ENCODE measurements at regions not wholly inside any gene's neighbourhood (a gene's known extent, or its start where the extent isn't known, plus 50 kb on each side); places are given as distances from the start of the nearest gene placed in this dataset.

DNA sequence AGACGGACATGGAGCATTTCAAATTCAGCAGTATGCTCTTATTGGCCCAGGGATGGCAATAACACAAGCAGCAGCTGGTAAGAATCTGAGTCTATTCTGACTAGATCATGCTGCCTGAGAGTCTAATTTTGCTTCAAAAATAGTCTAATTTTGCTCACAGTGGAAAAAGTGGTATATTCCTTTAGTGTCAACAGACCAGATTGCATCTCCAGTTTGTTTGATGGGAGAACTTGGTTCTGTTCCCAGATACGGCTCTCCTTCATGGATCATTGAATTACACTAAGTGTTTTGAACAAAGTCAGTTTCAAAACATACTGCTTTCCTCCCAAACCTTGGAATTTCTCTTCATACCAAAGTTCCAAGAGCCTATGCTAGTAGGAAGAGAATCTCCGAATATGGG is 586.1 kb downstream of the RNF144B start:
- no peak for DNase-seq

DNA sequence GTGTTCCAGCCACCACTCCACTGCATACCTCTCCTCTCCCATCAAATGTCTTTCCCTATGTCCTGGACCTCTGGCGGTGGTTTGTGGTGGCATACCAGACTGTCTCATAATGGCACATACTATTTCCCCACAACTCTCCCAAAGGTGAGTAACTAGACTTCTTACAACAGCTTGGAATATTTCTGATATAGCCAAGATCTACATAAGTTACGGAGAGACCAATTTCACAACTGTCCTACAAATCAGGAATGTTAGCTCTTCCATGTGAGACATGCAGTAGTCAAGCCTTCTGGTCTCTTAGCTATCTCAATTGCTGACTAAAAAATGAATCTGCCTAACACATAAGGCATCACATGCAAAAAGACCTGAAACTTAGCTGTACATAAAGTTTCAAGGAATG is 588.9 kb downstream of the RNF144B start:
- no peak for DNase-seq

DNA sequence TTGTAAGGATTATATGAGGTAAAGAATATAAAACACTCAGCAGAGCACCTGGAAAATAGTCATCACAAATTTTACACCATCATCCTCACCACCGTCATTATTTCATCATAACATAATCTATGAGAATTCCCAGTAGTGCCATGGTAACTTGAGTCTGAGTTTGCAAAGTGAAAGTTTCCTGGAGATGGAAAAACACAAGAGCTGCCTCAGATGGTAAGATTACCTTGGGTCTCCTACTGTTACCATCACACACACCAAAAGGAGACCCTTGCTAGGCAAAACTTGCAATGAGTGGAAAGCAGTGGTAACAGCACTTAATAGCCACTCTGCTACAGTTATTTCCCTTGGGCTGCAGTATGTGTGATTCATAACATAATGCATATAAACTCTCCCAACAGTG is 589.8 kb downstream of the RNF144B start:
- no peak for DNase-seq

DNA sequence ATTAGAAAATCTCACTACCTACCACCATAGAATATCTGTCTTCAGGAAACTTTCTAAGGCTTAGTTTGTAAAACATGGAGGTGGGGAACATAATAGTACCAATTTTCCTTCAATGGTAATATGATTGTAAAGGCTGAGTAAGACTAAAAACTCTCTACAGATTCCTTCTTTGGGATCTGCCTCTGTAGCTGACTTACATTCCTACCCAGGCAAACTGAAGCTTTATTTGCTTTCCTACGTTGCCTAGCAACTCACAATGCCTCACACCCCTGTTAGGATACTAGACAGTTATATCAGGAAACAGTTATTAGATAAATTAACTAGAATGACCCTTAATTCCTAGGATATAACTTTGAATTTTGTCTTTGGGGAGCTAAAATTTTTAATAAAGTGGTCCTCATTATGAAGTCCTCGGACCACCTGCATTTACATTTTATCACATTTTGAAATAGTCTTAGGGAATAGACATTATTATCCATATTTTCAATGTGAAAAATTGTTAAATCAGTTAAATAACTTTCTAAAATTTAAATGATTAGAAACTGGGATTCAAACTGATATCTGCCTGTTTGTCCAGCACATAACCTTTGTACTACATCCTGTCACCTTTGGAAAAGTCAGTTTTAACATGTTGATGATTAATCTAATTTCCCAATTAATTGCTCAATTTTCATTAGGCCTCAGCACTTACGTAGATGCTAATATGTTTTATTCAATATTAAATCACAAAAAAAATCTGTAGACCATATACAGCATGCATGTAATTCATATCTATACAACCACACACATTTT is 591.4 kb downstream of the RNF144B start:
- DNase-seq = peak; percentile 14

DNA sequence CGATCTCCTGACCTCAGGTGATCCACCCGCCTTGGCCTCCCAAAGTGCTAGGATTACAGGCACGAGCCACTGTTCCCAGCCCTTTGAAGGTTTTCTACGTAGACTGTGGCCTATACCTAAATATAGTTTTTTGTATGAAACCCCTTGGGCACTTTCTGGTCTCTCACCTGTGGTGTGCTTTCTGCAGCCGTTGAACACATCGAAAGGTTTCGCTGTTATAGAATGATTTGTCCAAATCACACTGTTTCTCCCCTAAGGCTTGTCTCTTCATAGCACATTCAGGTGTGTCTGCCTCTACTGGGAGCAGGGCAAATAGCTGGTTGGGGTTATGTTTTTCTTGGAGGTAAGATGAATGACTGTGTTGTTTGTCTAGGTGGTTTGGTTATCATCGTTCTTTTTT is 597.9 kb downstream of the RNF144B start:
- DNase-seq = no peak

DNA sequence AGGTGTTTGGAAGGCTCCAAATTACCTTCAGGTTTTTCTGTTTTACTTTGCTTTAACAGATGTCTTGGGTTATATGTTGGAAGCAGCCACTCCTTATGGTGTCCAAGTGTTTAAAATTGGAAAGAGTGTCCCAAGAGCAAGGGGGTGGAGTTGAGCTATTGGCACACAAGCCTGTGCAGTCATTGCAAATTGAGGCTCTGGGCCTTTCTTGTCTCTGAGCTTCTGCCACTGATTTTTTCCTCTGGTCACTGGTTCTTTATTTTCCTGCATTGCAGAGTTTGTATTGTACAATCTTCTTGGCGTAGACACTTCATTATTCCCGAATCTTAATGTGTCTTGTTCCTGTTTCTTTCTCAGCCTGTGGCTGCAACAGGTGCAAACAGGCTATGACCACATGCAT is 598.8 kb downstream of the RNF144B start:
- no peak for DNase-seq

DNA sequence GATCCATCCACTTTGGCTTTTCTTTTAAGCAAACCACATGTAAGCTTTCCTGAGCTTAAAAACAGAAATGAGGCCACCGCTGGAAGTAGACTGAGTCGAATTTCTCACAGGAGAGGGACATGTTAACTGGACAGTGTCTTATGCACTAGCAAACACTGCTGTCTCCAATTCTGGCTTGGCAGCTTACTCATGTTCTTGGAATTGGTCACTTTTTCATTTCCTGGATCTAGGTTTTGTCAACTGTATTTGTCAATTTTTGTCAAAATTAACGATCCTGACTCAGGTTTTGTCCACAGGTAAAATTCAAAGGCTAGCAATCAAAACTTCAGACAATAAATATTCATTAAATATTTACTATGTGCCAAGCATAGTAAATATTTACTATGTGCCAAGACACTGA is 601.5 kb downstream of the RNF144B start:
- no peak for DNase-seq

DNA sequence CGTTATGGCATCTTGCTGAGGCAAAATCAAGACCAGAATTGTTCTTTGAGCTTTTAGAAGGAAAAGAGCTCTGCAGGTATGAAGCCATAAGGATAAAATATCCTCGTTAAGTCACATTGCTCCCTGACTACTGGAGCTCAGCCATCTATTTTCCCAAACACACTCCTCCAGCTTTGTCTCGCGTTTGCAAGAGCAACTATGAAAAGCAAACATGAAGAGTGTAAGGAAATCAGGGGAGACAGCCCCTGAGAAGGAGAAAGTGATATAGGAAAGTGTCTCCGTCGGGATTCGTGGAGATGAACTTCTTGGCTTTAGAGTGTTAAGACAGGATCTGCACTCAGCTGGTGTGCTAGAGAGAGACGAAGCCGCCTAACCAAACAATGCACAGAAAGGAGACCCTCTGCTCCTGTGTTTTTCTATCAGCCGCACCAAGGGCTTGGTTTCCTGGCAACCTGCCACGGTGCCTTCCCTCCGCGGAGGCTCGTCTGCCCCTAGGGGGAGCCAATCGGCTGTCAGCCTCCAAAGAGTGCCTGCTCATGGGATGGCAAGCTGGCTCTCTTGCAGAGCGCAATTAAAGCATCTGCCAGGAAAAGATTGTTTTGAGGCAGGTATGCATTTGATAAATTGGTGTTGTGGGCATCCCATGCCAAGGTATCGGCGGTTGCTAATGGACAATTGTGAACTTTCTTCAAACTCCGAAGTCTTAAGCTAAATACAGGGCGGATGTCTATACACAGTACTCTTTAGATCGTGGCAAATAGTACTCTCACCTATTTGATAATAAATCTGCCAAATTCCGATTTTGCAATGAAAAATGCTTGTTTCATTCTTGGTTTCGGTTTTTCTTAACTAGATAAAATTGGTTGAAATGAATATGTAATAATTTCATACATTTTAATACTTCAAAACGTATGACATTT is 603.2 kb downstream of the RNF144B start:
- DNase-seq = peak; percentile 59

DNA sequence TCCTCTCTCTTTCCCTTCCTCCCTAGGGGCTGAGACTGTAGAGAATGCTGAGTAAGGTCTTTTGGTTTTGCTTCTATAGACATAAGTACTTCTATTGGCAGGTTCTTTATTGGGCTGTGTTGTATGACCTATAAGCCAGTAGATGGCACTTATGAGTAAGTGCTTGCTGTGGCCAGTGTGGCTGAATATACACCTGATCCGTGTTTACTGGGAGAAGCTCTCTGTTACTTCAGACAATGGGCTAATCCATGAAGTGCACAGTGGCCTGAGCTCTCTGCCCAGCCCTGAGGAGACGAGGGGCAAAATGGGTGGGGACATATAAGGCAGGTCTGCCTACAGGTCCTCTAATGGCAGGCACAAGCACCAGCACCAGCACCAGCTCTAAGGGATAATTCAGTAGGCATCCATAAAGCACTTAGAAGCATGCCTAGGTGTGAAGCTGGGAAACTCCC is 610.3 kb downstream of the RNF144B start:
- peak; percentile 35 for DNase-seq

DNA sequence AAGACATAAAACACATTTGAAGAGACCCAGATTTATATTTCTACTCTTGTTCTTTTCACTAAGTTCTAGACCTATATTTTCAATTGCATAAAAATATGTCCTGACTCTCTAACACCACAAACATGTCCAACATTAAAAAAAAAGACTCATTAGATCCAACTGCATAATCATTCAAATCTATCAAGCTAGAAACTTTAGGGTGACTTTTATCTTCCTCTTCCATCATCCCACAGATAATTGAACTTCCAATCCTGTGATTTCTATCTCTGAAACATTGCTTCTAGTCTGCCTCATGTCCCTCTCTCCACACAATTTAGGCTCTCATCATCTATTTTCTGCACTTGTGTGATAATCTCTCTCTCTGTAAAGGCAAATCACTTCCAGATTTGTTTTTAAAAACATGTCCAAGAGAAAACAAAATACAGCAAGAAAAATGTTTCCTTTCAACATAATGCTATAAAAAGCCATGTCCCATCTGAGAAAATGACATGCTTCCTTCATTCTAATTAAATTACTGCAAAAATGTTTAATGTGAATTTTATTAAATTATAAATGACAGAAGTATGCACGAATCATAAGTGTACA is 615.9 kb downstream of the RNF144B start:
- no peak for DNase-seq

DNA sequence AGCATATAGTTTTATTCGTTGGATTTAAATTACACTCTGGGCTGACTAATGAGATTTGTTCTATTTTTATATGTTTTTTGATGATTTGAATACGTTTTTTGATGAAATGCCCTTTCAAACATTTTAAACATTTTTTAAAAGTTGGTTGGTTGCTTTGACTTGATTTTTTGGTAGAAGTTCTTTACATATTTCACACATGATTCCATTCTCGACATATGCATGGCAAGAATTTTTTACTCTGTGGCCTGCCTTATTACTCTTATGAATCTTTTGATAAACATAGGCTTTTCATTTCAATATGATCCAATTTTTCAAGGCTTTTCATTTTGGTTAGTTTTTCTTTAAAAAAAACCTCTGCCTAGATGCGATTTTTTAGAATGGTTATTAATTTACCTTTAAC is 617.0 kb downstream of the RNF144B start:
- no peak for DNase-seq

DNA sequence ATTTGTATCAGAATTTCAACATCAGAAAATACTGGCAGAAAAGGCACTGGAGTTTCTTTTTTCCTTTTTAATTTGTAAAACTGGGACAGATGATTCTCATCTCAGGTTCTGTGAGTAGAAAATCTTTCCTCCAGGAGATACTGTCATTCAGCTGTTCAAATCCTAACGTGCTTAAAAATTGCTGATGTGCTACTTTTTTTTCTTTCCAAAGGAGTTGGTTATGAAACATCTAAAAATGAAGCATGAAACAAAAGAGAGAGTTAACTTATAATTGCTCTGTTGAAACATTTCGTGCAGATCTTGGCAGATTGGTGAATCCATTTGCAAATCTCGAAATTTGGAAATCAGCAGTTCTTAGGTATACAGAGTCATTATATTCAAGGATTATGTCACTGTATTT is 622.6 kb downstream of the RNF144B start:
- DNase-seq = no peak

DNA sequence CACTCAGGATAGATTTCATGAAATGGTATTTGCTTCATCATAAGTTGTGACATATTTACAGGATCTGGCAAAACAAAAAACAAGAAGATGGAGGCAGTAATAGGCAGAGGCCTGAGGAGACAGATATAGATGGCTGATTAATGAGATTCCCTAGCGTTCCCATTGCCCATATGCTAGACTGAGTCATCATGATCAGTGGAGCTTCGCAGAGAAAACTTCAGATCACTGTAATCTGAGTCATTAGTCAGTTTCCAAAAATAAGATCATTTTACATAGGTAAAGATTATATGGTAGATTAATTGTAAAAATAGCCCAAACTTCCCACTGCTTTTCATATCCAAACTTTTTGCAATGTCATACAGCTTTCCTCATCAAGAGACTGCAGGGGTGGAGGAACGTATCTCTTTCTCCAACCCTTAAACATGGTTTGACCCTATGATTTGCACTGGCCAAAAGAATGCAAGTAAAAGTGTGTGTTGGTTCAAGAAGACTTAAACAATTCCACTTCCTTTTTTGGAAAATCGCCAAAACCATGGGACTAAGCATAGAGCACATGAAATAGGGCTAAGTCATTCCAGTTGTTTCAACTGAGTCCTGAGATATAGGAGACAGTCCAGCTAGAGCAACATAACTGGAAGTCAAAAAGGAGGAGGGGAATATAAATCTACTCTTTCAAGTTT is 626.0 kb downstream of the RNF144B start:
- DNase-seq = peak; percentile 62

DNA sequence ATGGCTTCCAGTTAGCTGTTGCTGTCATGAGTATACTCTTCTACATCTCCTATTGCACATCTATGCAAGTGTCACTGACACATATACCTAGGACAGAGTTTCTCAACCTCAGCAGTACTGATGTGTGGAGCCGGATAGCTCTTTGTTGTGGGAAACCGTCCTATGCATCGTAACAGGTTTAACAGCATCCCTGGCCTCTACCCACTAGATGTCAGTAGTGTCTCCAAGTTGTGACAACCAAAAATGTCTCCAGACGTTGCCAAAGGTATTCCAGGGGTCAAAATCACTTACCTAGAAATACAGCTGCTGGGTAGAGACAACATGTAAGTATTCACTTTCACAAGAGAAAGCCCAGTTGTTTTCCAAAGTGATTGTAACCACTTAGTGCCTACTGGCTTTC is 637.6 kb downstream of the RNF144B start:
- DNase-seq = peak; percentile 53

DNA sequence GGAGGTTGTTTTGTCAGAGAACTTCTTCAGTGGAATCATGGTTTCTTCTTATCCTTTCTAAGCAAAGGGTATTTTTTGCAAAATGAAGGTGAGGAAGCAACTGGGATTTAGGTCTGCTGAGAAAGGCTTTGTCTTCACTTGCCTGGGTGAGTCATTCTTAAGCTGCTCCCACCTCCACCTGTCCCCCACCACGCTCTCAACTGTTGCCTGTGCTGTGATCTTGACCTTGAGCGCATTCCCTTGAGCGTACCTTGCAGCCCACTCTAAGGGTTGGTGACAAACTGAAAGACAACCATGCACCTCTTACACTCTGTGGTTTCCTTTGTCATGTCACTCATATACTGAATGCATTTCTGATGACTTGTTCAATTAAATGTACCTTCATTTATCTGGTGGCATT is 641.1 kb downstream of the RNF144B start:
- no peak for DNase-seq

DNA sequence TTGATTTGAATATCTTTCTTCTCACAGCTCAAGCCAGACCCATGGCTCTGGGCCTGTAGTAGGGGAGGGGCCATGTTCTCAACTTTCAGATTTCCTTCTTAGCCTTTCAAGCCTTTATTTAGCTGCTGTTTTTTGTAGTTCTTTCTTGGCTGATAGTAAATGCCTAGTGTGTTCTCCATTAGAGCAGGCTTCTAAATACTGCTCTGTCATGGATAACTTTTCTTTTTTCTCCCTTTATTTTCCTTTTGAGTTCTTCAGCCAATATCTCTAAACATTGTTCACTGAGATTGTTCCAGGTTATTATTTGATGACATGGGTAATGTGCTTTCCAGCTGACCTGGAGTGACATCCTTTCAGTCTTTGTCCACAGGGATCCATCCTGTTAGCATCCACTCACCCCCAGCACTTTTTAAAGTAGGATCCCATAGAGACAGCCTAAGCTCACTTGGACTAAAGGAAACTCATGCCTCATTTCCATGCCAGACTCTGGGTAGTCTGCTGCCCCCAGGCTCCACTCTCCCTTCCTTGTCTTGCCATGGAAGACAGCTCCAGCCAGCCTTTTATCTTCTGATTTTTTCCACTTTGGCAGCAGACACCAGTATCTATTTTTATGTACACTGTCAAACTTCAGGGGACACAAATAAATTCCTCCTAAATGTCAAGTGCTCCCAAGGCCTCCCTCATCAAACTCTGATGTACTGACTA is 645.6 kb downstream of the RNF144B start:
- DNase-seq = no peak

DNA sequence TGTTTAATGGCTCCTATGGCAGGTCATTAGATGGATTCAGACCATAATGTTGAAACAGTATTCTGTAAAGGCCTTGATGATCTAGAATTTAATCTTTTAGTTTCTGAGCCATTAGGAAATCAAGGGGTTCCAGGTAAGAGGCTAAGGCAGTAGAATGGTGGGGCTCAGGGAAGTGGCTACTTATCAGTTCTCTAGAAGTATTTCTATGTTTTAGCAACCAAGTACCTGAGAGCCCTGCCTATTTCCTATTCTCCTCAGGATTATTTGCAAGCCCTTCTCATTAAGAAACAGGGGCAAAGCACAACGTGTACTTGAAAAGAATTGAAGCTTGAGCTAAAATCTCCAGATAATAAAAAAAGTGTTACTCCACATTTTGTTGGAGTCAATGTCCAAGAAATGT is 646.5 kb downstream of the RNF144B start:
- no peak for DNase-seq

DNA sequence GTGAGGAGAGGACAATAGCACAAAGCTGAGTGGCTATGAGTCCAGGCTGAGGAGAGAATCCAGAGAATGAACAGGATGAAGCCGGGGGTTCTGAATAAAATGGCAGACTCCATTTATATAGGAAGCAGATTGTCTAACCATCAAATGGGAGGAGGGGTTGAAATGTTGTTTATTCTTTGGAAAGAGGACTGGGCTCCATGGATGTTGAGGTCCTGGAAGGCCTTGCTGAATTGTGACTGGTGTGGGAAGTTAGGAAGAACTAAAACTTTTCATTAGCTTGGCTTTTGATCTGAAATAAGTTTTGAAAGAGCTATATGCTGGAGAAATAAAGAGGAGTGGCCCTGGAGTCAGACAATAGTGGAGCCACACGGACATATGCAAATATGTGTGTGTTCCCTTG is 647.8 kb downstream of the RNF144B start:
- no peak for DNase-seq

DNA sequence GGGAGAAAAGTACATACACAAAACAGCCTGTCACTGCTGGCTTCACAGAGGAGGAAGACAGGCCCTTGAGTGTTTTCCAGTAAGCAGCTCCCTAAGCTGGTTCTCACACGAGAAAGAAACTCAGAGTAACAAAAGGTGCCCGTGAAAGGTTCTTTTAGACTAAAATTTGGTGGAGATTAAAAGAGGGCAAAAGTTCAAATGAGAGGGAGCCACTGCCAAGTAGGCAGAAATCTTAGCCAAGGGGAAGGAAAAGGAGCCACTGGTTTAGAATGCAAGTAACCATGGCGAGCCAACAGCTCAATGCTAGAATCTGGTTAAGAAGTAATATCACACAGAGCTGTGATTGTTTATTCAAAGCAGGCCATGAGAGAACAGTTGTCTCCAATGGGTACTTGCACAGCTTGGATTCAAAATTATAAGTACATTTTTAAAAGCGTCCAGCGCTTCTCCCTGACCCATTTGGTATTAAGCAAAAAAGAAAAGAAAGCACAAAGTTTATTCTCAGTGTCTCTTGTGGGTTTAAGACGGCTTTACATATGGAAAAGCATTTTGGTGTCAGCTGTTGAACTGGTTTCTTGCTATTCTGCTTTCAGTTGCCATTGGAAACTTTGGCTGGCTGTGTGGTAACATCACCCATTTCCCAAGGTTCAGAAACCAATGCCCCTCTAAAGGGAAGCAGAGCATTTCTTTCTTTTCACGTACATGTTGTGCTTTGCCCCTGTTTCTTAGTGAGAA is 648.5 kb downstream of the RNF144B start:
- no peak for DNase-seq

DNA sequence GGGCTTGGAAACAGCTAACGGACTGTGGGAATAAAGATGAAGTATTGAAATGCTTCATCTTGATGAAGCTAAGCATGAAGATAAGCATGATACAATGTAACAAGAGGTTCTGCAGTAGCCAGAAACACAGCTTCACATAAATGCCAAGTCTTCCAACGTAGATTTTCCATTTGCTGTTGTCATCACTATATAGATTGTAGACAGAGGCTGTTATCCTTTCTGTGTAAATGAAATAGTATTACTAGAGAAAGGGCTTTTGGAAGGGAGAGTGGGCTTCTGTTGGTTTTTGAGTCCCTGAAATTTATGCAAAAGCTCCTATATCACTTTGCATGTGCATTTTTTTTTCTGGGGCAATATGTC is 649.0 kb downstream of the RNF144B start:
- no peak for DNase-seq

DNA sequence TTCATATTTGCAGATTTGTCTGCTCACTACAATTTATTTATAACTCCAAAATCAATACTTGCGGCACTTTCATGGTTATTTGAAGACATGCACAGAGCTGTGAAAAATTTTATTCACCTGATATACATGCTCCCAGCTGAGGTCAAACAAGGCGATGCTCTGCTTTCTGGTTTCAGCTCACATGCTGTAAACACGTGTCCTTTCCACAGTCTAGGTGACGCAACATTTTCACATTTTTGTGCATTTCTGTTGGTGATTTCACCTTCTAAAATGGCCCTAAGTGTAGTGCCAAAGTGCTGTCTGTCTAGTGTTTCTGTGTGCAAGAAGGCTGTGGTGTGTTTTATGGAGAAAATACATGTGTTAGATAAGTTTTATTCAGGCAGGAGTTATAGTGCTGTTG is 650.5 kb downstream of the RNF144B start:
- no peak for DNase-seq

DNA sequence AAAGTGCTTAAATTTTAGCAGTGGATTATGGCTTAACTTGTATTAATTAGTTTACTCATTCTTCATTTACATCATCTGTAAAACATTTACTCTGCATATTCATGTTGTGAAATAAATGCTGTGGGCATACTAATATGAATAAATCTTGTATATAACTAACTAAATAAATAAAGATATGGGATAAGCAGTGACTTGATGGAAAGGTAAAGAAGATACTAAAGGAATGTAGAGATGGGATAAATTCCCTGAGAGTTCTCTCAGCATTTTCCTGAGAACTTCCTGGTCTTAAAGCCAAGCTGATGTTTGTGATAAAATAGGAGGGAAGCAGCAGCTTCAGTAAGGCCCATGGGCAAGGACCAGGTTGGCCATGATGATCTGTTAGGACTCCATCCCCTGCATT is 652.1 kb downstream of the RNF144B start:
- DNase-seq = no peak
